ENCODE measurements at regions not wholly inside any gene's neighbourhood (a gene's known extent, or its start where the extent isn't known, plus 50 kb on each side); places are given as distances from the start of the nearest gene placed in this dataset.

- TF ChIP-seq POLR2AphosphoS5 (IDR thresholded peaks at IDR 0.05; ENCODE audit: borderline replicate concordance, low read depth, low read length), result no peak
- no peak for TF ChIP-seq EZH2 (IDR thresholded peaks at IDR 0.05)
- TF ChIP-seq FOXP2 (optimal IDR thresholded peaks at IDR 0.05; ENCODE audit: control extremely low read depth, extremely low read length, insufficient read depth), result no peak
These were observed 476.2 kb downstream of the KLF12 start for GRCh38 chr13:73657821-73658540.

Measured in SK-N-MC (cell line).